NCI-H446 (cell line): ENCODE measurements at regions not wholly inside any gene's neighbourhood (a gene's known extent, or its start where the extent isn't known, plus 50 kb on each side); places are given as distances from the start of the nearest gene placed in this dataset.
"Not testable (repeated sequence)": the region's sequence is repeated elsewhere in the genome, so short reads cannot be mapped to it uniquely, and the experiment has no call there.

Experiments
- DNase-seq, 2 experiments: peaks; one replicate each; lab custom pipeline; 2025; lab: John Stamatoyannopoulos, UW

GRCh38 chr14:85016496-85016895 is 513.4 kb upstream of the FLRT2 start:
- DNase-seq = no peak

GRCh38 chr14:85023866-85024265 is 506.1 kb upstream of the FLRT2 start:
- DNase-seq = not testable (repeated sequence)

DNA sequence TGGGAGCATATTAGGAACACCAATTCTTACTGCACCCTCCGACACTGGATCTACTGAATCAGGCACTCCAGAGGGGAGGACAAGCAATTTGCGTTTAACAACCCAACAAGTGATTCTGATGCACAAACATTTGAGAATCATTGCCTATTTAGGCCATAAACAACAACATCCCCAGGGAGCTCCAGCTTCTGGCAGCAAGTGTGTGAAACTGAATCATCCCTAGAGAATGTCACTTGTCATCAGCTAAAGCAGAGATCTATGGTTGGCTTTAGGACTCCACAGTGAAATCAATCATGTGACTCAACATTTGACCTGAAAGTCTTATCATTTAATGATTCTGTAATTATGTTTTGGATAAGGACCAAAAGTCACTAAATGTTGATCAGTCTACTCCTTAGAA is 505.0 kb upstream of the FLRT2 start:
- no peak for DNase-seq

DNA sequence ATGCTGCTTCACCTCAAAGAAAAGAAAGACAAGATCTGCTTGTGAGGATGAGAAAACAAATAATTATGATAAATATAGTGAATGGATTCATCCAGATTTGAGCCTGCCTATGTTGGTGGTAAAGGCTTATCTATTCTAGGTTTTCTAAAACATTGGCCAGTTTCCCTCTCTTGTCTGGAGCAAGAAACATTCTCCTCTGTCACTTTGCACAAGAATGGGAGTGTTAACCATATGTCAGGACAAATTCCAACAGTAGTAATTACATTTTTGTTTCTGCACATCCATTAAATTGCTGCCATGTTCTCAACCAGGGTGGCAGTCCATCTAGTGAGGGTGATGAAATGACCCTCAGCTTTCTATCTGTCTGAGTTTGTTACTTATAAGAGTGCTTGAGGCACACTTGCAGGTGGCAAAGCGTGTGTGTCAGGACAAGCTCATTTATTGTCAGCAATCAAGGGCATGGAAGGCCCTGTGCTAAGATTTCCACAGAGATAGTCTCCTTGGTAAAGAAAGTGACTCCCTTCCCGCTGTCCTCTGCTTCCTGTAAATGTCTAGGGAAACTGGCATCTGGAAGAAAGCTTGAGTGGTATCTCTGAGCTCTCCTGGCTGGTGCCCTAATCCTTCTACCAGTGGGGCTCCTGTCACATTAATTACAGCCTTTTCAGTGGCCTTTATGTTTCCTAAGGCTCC is 502.1 kb upstream of the FLRT2 start:
- DNase-seq = no peak

- no peak for DNase-seq
These were observed 492.5 kb upstream of the FLRT2 start for GRCh38 chr14:85037411-85037810.

DNA sequence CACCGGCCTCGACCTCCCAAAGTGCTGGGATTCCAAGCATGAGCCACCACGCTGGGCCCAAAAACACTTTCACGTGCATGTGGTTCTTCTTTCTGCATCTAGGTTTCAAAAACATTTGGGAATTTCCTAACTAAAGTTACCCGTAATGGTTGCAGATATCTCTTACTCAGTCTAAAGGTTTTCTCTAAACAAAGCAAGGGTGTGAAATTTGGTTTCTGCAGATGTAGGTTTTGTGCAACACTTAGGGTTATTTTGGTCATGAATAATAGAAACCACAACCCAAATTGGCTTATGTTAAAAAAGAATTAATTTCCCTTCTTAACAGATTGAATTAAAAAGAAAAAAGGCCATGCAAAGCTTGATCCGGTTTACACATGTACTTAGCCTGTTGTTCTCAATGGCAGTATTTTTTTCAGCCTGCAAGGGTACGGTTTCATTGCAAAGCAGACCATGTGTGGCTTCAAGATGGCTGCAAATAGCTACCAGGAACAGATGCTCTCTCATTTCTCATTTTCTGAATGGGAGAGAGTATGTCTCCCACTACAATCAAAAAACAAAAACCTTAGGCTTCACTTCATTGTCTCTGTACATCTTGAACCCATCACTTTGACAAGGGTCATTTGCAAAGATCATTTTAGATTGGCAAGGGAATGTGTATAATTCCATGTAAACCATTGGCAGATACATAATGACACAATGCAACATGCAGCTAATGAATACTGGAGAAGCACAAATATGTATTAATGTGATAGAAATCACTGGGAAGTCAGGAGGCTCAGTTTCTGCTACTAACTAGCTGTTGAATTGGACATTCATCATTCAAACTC is 491.2 kb upstream of the FLRT2 start:
- DNase-seq = no peak

GRCh38 chr14:85039353-85039626 is 490.7 kb upstream of the FLRT2 start:
- no peak for DNase-seq

DNA sequence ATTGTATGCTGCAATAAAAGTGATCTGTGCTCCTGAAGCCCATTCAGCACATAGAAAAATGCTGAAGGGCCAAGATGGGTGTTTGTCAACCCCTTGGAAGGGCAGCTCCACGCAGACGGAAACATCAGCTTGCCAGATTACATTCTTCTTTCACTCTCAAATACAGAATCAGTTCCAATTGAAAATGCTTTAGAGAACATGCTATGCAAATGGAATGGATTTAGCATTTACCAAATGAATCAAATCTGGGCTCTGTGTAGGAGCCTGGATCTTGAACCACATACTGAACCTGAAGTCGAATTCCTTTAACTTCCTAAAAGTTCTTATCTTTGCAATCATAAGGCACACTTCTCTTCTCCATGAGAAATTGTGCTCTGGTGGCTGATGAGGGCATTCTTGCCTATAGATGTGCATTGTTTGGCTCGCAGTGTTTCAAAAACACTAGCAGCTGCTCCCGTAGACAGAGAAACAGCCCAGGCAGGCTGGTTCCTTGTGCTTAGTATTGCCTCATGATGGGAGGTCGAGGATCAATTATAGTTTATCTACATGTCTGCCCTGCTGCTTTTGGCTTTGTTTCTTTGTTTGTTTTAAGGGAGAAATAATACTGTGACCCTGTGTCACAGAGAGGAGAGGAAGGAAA is 489.8 kb upstream of the FLRT2 start:
- DNase-seq = no peak

DNA sequence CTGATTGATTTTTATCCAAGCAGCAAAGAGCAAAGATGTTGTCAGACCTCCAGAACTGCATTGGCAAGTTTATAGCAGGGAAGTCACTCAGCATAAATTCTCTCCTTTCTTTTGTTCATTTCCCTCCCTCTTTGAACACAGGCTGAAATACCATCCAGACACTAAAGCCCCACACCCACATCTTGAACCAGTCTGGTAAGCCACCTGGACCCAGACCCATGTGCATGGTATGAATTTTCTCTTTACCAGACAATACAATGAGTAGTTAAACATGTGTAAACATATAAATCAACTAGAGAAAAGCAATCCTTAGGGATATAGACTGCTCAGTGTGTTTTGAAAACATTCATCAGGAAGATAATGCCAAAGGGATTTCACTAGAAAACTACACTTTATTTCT is 488.3 kb upstream of the FLRT2 start:
- DNase-seq = no peak

GRCh38 chr14:85042301-85042700 is 487.6 kb upstream of the FLRT2 start:
- no peak for DNase-seq

DNA sequence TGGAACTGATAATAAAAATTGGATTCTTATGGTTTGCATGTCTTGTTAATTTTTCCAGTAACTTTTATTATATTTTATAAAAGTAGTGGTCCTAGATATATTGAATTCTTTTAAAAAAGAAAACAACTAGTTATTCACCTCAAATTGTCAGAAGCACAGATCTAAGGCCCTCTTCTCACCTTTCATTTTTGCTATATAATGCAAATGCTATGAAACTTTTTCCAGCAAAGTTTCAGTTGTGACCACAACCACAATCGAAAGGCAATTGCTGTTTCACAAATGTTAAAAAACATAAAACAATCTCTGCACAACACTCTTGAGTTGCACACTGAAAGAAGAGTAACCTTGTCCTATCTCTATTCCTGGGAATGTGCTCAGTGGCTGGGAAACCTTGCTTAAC is 479.8 kb upstream of the FLRT2 start:
- DNase-seq = no peak

DNA sequence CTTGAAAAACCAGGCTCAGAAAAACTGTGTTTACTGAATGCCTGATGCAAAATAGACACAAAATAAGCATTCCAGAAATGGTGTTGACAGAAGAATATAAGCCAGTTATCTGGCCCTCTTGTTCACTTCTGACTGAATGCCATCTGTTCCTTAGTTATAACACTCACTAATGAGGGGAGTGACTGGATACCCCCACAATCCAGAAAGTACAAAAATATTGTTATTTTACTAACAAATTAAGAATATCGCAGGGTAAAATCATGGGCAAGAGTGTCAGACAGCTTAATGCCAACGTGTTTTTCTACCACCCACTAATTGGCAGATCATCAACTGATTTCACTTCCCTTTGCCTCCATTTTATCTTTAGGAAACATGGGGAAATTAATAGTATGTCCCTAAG is 477.3 kb upstream of the FLRT2 start:
- no peak for DNase-seq

DNA sequence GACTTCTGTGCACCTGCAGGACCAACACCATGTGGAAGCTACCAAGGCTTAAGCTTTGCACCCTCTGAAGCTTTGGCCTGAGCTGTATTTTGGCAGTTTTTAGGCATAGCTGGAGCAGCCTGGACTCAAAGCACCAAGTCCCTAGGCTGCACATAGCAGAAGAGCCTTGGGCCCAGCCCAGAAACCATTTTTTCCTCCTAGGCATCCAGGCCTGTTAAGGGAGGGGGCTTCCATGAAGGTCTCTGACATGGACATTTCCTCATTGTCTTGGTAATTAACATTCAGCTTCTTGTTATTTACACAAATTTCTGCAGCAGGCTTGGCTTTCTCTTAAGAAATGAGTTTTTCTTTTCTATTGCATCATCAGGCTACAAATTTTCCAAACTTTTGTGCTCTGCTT is 475.8 kb upstream of the FLRT2 start:
- no peak for DNase-seq

- DNase-seq = no peak
These were observed 473.7 kb upstream of the FLRT2 start for GRCh38 chr14:85056267-85056666.

- no peak for DNase-seq
These were observed 472.7 kb upstream of the FLRT2 start for GRCh38 chr14:85057221-85057620.

GRCh38 chr14:85058150-85058549 is 471.8 kb upstream of the FLRT2 start:
- no peak for DNase-seq

DNA sequence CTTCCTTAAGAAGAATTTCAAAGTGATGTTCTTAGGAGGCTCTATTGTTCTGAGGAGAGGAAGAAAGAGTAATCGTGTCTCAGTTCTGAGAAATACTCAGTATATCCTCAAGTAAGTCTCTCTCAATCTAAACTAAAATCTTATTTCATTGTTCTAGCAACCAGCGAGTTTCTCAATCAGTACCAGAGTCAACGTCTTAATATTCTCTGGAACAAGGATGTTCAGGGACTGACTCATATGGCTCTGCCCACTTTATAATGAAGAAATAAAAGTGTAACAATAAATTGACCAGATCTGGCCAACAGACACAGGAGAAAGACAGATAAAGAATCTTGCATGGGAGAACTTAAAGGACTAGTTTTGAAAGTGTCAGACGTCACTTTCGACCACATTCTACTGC is 469.8 kb upstream of the FLRT2 start:
- DNase-seq = no peak

DNA sequence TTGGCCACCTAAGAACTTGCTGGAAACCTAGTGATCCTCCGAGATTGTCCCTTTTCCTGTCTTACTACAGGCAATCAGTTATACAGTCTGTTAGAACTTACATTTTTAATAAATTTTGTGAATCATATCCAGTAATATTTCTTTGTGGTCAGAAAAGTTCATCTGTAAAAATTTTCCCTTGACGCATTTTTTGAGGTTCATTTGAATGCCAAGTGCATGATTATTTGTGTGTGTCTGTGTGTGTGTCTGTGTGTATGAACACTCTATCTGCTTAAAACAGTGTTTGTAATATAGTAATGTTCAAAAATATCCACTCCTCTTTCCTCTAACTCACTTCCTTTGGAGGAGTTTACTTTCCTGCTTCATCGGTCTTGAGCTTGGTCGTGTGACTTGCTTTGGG is 468.7 kb upstream of the FLRT2 start:
- DNase-seq = no peak

DNA sequence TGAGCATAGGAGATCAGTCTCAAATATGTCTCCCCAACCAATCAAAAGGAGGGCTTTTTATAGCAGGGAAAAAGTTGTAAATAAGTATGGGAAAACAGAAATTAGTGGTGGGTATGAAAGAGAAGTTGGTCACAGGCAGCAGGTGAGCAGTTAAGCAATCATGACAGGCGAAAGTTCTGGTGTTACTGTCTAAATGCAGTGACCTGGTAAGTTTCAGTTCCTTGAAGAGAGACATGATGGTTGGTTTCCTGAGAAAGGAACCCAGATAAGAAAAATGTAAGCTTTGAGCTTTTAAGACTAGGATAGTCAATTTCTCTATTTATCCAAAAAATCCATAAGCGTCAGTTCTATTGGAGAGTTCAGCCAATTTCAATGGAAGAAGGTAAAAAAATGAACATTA is 466.2 kb upstream of the FLRT2 start:
- no peak for DNase-seq

GRCh38 chr14:85071447-85071846 is 458.5 kb upstream of the FLRT2 start:
- no peak for DNase-seq

DNA sequence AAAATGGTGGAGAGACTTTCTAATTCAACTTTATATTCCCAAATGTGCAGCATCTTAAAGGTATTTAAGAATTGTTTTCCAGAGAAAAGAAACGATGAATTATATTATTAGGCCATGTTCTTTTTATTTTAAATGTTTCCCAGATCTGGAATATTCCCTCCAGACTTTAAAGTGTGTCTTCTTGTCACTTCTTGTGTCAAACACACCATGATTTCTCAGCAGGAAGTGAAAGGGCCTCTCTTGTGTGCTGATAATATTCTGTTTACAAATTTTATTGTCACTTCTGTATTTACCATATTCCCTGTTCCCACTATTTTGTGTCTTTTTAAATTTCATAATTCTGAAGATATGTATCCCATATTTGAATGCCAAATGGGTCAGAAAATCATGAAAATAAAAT is 455.0 kb upstream of the FLRT2 start:
- DNase-seq = no peak

GRCh38 chr14:85075694-85076476 is 454.1 kb upstream of the FLRT2 start:
- no peak for DNase-seq

DNA sequence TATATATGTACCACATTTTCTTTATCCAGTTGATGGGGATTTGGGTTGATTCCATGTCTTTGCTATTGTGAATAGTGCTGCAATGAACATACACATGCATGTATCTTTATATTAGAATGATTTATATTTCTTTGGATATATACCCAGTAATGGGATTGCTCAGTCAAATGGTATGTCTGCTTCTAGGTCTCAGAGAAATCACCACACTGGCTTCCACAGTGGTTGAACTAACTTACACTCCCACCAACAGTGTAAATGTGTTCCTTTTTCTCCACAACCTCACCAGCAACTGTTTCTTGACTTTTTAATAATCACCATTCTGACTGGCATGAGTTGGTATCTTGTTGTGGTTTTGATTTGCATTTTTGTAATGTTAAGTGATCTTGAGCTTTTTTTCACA is 452.2 kb upstream of the FLRT2 start:
- not testable (repeated sequence) for DNase-seq
